ENCODE measurements at regions not wholly inside any gene's neighbourhood (a gene's known extent, or its start where the extent isn't known, plus 50 kb on each side); places are given as distances from the start of the nearest gene placed in this dataset.

DNA sequence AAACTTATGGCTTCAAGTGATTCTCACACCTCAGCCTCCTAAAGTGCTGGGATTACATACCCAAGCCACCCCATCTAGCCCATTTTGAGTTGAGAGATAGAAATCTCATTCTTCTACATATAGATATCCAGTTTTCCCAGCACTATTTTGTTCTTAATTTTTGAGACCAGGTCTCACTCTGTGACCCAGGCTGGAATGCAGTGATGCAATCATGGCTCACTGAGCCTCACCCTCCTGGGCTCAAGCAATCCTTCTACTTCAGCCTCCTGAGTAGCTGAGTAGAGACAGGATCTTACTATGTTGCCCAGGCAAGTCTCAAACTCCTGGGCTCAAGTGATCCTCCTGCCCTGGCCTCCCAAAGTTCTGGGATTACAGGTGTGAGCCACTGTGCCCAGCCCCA lies 60.9 kb upstream of the CTNNA1 start:
- TF ChIP-seq POLR2A (IDR thresholded peaks at IDR 0.05): no peak
- TF ChIP-seq, protein P1, sequence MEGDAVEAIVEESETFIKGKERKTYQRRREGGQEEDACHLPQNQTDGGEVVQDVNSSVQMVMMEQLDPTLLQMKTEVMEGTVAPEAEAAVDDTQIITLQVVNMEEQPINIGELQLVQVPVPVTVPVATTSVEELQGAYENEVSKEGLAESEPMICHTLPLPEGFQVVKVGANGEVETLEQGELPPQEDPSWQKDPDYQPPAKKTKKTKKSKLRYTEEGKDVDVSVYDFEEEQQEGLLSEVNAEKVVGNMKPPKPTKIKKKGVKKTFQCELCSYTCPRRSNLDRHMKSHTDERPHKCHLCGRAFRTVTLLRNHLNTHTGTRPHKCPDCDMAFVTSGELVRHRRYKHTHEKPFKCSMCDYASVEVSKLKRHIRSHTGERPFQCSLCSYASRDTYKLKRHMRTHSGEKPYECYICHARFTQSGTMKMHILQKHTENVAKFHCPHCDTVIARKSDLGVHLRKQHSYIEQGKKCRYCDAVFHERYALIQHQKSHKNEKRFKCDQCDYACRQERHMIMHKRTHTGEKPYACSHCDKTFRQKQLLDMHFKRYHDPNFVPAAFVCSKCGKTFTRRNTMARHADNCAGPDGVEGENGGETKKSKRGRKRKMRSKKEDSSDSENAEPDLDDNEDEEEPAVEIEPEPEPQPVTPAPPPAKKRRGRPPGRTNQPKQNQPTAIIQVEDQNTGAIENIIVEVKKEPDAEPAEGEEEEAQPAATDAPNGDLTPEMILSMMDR (IDR thresholded peaks at IDR 0.05): no peak

Data from breast epithelium (tissue), 3 donors.